Osteoblast (primary cell): ENCODE measurements at regions not wholly inside any gene's neighbourhood (a gene's known extent, or its start where the extent isn't known, plus 50 kb on each side); places are given as distances from the start of the nearest gene placed in this dataset.

Experiments
- DNase-seq: peaks from one replicate; pipeline ENCODE4 v3.0.0; 2011; ENCODE audit warnings: low spot score, mixed read lengths; ENCODE audit not compliant: insufficient read length; ENCODE audit errors: missing footprints
- H2AFZ ChIP-seq: 2 replicates; pipeline ENCODE4 v1.6.0; 2011; ENCODE audit warnings: mild to moderate bottlenecking, low read length
- H3K27ac ChIP-seq: 2 replicates; pipeline ENCODE4 v1.5.1; 2011; ENCODE audit warnings: mild to moderate bottlenecking, low read depth, low read length, moderate library complexity
- H3K27me3 ChIP-seq: 2 replicates; pipeline ENCODE4 v1.6.0; 2012; ENCODE audit warnings: mild to moderate bottlenecking, control low read depth, inconsistent platforms, low read length, moderate library complexity; ENCODE audit not compliant: insufficient read depth
- H3K36me3 ChIP-seq: 2 replicates; pipeline ENCODE4 v1.5.1; 2011; ENCODE audit warnings: mild to moderate bottlenecking, low read length, control low read depth, moderate library complexity; ENCODE audit not compliant: insufficient read depth
- H3K4me1 ChIP-seq: 2 replicates; pipeline ENCODE4 v1.5.1; 2011; ENCODE audit warnings: mild to moderate bottlenecking, low read length, control low read depth, moderate library complexity; ENCODE audit not compliant: insufficient read depth
- H3K4me2 ChIP-seq: 2 replicates; pipeline ENCODE4 v1.6.0; 2011; ENCODE audit warnings: mild to moderate bottlenecking, low read length; ENCODE audit not compliant: insufficient read depth
- H3K4me3 ChIP-seq: fragments of 200-600 bp; sonication (generic); 3 replicates; pipeline ENCODE4 v1.5.1; 2012; ENCODE audit warnings: mild to moderate bottlenecking, low read length, inconsistent platforms; ENCODE audit not compliant: insufficient read depth
- H3K79me2 ChIP-seq: 2 replicates; pipeline ENCODE4 v1.6.0; 2012; ENCODE audit warnings: mild to moderate bottlenecking, low read length, control low read depth, inconsistent platforms; ENCODE audit not compliant: insufficient read depth
- H3K9me3 ChIP-seq: 2 replicates; pipeline ENCODE4 v1.5.1; 2011; ENCODE audit warnings: low read depth, low read length, control low read depth
- H4K20me1 ChIP-seq: 2 replicates; pipeline ENCODE4 v1.6.0; 2012; ENCODE audit warnings: mild to moderate bottlenecking, low read length, control low read depth; ENCODE audit not compliant: insufficient read depth
- CTCF ChIP-seq: IDR thresholded peaks from 2 replicates; pipeline ENCODE4 v1.5.1; 2011; ENCODE audit warnings: mild to moderate bottlenecking, low read depth, low read length, moderate library complexity; ENCODE audit errors: extremely low read depth

- Histone ChIP-seq H3K79me2 (no peaks in the 10 kb centered on the region), H3K36me3 (no peaks in the 10 kb centered on the region), H2AFZ (no peak overlapping the region), H3K4me3 (no peak overlapping the region), H3K27me3 (no peaks in the 10 kb centered on the region), H4K20me1 (no peaks in the 10 kb centered on the region), H3K4me1 (no peaks in the 10 kb centered on the region), H3K4me2 (no peak overlapping the region), H3K27ac (no peak overlapping the region), H3K9me3 (peaks cover 2% of the 10 kb centered on the region)
- TF ChIP-seq CTCF, result no peak
- DNase-seq, result no peak
Observed at GRCh38 chr2:16273111-16273510, 332.8 kb downstream of the MYCN start.

GRCh38 chr2:16272038-16272788, 331.9 kb downstream of the MYCN start:
- Histone ChIP-seq H3K4me3 (no peak overlapping the region), H3K27me3 (no peaks in the 10 kb centered on the region), H4K20me1 (no peaks in the 10 kb centered on the region), H3K79me2 (no peaks in the 10 kb centered on the region), H3K4me1 (no peaks in the 10 kb centered on the region), H3K4me2 (no peak overlapping the region), H3K9me3 (peaks cover 2% of the 10 kb centered on the region), H2AFZ (no peak overlapping the region), H3K27ac (no peak overlapping the region), H3K36me3 (no peaks in the 10 kb centered on the region)
- TF ChIP-seq CTCF, result no peak
- DNase-seq, result no peak

GRCh38 chr2:16271231-16271896, 331.0 kb downstream of the MYCN start:
- Histone ChIP-seq H3K79me2 (no peaks in the 10 kb centered on the region), H2AFZ (no peak overlapping the region), H3K36me3 (no peaks in the 10 kb centered on the region), H3K4me2 (no peak overlapping the region), H3K4me1 (no peaks in the 10 kb centered on the region), H3K4me3 (no peak overlapping the region), H4K20me1 (no peaks in the 10 kb centered on the region), H3K27ac (no peak overlapping the region), H3K9me3 (peaks cover 2% of the 10 kb centered on the region), H3K27me3 (no peaks in the 10 kb centered on the region)
- no peak for TF ChIP-seq CTCF
- DNase-seq, result no peak

- Histone ChIP-seq H3K4me1 (no peaks in the 10 kb centered on the region), H3K9me3 (peaks cover 2% of the 10 kb centered on the region), H2AFZ (no peak overlapping the region), H3K27me3 (no peaks in the 10 kb centered on the region), H3K4me3 (no peak overlapping the region), H3K36me3 (no peaks in the 10 kb centered on the region), H3K79me2 (no peaks in the 10 kb centered on the region), H3K4me2 (no peak overlapping the region), H3K27ac (no peak overlapping the region), H4K20me1 (no peaks in the 10 kb centered on the region)
- no peak for DNase-seq
- TF ChIP-seq CTCF, result no peak
Observed at GRCh38 chr2:16270441-16270840, 330.1 kb downstream of the MYCN start.
